ENCODE measurements at regions not wholly inside any gene's neighbourhood (a gene's known extent, or its start where the extent isn't known, plus 50 kb on each side); places are given as distances from the start of the nearest gene placed in this dataset.

DNA sequence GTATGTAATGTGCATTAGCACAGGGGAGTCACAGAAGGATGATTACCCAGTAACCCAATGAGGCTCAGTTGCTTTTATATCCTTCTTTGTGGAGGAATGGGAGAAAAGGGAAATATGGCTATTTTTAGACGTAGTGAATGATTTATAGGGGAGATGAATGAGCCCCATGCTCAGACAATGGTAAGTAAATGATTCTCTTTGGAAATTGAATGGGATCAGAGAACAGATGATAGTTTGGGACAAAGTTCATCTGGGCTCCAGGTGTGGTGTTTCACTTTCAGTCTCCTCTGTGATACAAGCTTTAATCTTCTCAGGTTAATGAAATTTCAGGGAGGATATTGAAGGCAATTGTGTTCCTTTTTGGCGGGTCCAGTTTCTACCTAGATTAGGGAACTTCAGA lies 63.0 kb upstream of the MPP7 start:
- no peak for TF ChIP-seq TCF7 (IDR thresholded peaks at IDR 0.05; ENCODE audit: borderline replicate concordance)
- TF ChIP-seq EZH2 (IDR thresholded peaks at IDR 0.05; ENCODE audit: borderline replicate concordance, control insufficient read depth, low read depth, low read length): no peak

All from GM12878 (cell line).